ENCODE measurements at regions not wholly inside any gene's neighbourhood (a gene's known extent, or its start where the extent isn't known, plus 50 kb on each side); places are given as distances from the start of the nearest gene placed in this dataset.

DNA sequence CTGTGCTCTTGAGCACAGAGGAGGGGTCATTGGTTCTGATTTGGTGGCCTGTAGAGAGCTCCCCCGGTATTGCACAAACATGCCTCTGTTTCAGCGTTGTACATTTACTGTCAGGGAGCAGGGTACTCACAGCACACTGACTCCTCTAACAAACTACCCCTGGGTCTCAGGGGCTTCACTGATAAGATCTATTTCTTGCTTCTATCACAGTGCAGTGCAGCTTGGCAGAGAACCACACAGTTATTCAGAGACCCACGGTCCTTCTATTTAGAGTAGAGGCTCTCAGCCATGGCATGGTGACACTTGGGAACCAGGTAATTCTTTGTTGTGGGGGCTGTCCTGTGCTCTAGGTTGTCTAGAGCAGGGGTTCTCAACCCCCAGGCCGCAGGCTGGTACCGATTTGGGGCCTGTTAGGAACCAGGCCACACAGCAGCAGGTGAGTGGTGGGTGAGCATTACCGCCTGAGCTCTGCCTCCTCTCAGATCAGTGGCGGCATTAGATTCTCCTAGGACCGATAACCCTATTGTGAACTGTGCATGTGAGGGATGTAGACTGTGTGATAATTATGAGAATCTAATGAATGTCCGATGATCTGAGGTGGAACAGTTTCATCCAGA lies 133.4 kb upstream of the MYCN start:
- H3K4me3 ChIP-seq (ENCODE audit: low read depth, low read length): no peak overlapping the region
- TF ChIP-seq CTCF (IDR thresholded peaks at IDR 0.05; ENCODE audit: borderline replicate concordance, insufficient read depth, low read depth, low read length): no peak

DNA sequence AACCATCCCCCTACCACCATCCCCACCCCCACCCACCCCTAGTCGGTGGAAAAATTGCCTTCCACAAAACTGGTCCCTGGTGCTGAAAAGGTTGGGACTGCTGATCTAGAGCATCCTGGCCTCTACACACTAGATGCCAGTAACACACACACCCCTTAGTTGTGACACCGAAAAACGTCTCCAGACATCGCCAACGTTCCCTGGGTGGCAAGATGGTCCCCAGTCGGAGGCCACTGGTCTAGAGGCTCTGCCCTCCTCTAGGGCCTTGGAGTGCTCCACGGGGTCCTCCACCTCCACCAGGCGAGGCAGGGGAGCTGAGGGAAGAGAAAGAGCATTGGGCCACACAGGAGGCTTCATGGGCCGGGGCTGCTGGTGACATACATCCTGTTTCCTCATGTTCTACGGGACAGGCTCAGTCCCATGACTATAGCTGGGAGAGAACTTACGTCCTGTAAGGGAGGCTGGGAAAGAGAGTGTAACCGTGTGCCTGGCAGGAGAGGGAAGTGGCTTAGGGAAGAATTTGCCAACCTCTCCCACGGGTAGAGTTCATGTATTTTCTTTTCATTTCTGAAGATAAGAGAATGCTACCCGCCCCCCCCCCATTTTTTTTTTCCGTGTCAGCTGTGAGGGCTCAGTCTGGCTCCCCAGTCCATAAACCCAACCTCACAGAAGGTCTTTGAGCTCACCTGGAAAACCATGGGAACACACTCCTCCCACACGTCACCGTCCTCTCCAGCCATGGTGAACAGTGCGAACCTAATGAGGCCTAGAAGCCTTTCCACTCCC lies 132.7 kb upstream of the MYCN start:
- TF ChIP-seq CTCF (IDR thresholded peaks at IDR 0.05; ENCODE audit: borderline replicate concordance, insufficient read depth, low read depth, low read length): no peak
- H3K4me3 ChIP-seq (ENCODE audit: low read depth, low read length): no peak overlapping the region

- no peak for TF ChIP-seq CTCF (IDR thresholded peaks at IDR 0.05; ENCODE audit: borderline replicate concordance, insufficient read depth, low read depth, low read length)
- no peak overlapping the region for H3K4me3 ChIP-seq (ENCODE audit: low read depth, low read length)
Measured at GRCh38 chr2:15808204-15808910, 132.0 kb upstream of the MYCN start.

DNA sequence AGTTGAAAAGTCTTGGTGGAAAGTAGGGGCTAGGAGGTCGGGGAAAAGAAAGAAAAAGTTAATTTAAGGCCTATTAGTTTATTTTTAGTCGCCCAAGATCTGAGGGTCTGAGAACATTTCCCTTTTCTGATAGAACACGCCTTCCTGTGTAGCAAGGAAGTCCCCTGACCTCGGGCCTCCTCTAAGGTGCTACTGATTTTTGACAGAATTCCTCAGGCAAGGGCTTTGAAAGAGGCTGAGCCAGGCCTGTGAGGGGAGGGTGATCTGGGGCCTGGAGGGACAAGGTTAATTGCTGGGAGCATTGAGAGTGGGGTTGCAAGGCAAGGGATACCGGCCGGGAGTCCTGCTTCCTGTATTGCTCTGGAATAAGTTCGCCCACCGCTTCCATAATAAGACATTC lies 131.4 kb upstream of the MYCN start:
- no peak for TF ChIP-seq CTCF (IDR thresholded peaks at IDR 0.05; ENCODE audit: borderline replicate concordance, insufficient read depth, low read depth, low read length)
- no peak overlapping the region for H3K4me3 ChIP-seq (ENCODE audit: low read depth, low read length)

DNA sequence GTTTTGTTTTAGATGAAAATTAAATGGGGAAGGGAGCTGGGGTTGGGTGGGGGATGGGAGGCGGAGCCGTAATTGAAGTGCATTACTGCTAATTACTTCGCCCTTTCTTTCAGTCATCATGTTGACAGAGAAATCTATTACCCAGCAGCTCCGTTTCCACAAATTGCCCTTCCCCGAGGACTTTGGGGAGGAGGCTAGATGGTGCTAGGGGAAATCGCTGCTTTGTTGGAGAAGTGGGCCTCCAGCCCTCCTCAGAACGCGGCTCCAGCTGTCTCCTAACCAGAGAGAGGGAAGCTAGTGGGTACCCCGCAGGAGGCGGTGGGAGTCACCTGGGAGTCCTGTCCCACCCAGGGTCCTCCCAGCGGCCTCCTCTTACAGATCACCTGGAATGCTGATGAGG lies 130.9 kb upstream of the MYCN start:
- no peak overlapping the region for H3K4me3 ChIP-seq (ENCODE audit: low read depth, low read length)
- TF ChIP-seq CTCF (IDR thresholded peaks at IDR 0.05; ENCODE audit: borderline replicate concordance, insufficient read depth, low read depth, low read length): no peak

GRCh38 chr2:15810477-15811150 lies 129.7 kb upstream of the MYCN start:
- no peak for TF ChIP-seq CTCF (IDR thresholded peaks at IDR 0.05; ENCODE audit: borderline replicate concordance, insufficient read depth, low read depth, low read length)
- H3K4me3 ChIP-seq (ENCODE audit: low read depth, low read length): no peak overlapping the region

Data from GM12875 (cell line).